Fibroblast of lung (primary cell): ENCODE measurements at regions not wholly inside any gene's neighbourhood (a gene's known extent, or its start where the extent isn't known, plus 50 kb on each side); places are given as distances from the start of the nearest gene placed in this dataset.
A peak's percentile ranks its signal among the peaks of the same experiment; 100 is the strongest.

Experiments
- DNase-seq, 2 donors: peaks; one replicate each; pipeline versions ENCODE4 v3.0.0 to v3.0.0-alpha.2; 2010; ENCODE audit warnings: low read depth in 2 of 2
- H2AFZ ChIP-seq: 2 replicates; pipeline ENCODE4 v1.5.1; 2012; ENCODE audit warnings: low read length, control low read depth, inconsistent platforms
- H3K27ac ChIP-seq: 2 replicates; pipeline ENCODE4 v1.5.1; 2011; ENCODE audit warnings: low read length, control low read depth; ENCODE audit not compliant: insufficient read depth
- H3K27me3 ChIP-seq: 2 replicates; pipeline ENCODE4 v1.5.1; 2011; ENCODE audit warnings: mild to moderate bottlenecking, low read length; ENCODE audit not compliant: control insufficient read depth, insufficient read depth
- H3K36me3 ChIP-seq: 2 replicates; pipeline ENCODE4 v1.5.1; 2011; ENCODE audit warnings: low read length; ENCODE audit not compliant: control insufficient read depth, insufficient read depth
- H3K4me1 ChIP-seq: 2 replicates; pipeline ENCODE4 v1.5.1; 2011; ENCODE audit warnings: low read length; ENCODE audit not compliant: control insufficient read depth, insufficient read depth; ENCODE audit errors: extremely low read depth
- H3K4me2 ChIP-seq: 2 replicates; pipeline ENCODE4 v1.5.1; 2011; ENCODE audit warnings: low read length, control low read depth; ENCODE audit not compliant: insufficient read depth; ENCODE audit errors: extremely low read depth
- H3K4me3 ChIP-seq, 4 experiments: fragments of 200-600 bp in 1 of 4; sonication (generic) in 1 of 4; replicated peaks in 1 of 4; 2 replicates each; pipeline ENCODE4 v1.5.1; 2011 to 2016; ENCODE audit warnings: low read length in 4 of 4, low read depth in 3 of 4, mild to moderate bottlenecking in 3 of 4, control low read depth in 2 of 4, inconsistent platforms in 1 of 4, mixed read lengths in 1 of 4; ENCODE audit not compliant: insufficient read depth in 1 of 4; ENCODE audit errors: control extremely low read depth in 1 of 4
- H3K79me2 ChIP-seq: 2 replicates; pipeline ENCODE4 v1.5.1; 2012; ENCODE audit warnings: mild to moderate bottlenecking, low read length, inconsistent platforms; ENCODE audit not compliant: control insufficient read depth, insufficient read depth
- H3K9ac ChIP-seq: 2 replicates; pipeline ENCODE4 v1.5.1; 2011; ENCODE audit warnings: mild to moderate bottlenecking, low read length, control low read depth; ENCODE audit not compliant: insufficient read depth
- H3K9me3 ChIP-seq: 2 replicates; pipeline ENCODE4 v1.5.1; 2012; ENCODE audit warnings: low read depth, low read length; ENCODE audit not compliant: control insufficient read depth, insufficient read depth
- H4K20me1 ChIP-seq: 2 replicates; pipeline ENCODE4 v1.5.1; 2011; ENCODE audit warnings: low read length; ENCODE audit not compliant: control insufficient read depth, insufficient read depth; ENCODE audit errors: extremely low read depth
- CTCF ChIP-seq, 2 donors: IDR thresholded peaks in 1 of 2; conservative IDR thresholded peaks in 1 of 2; 1 replicate in 1 of 2; 2 replicates in 1 of 2; pipeline ENCODE4 v1.5.1; 2011 to 2012; ENCODE audit warnings: low read length in 2 of 2, control low read depth in 1 of 2, inconsistent platforms in 1 of 2, low read depth in 1 of 2, mild to moderate bottlenecking in 1 of 2
- EZH2 ChIP-seq: IDR thresholded peaks from 2 replicates; pipeline ENCODE4 v1.5.1; 2012; ENCODE audit warnings: low read length, control low read depth, mild to moderate bottlenecking; ENCODE audit errors: missing control alignments

- Histone ChIP-seq H3K9me3 (no peaks in the 10 kb centered on the region), H3K36me3 (no peaks in the 10 kb centered on the region), H3K4me1 (no peaks in the 10 kb centered on the region), H3K4me2 (peak overlapping the region; percentile 79), H3K27me3 (no peaks in the 10 kb centered on the region), H3K27ac (peak overlapping the region; percentile 79), H2AFZ (peak overlapping the region; percentile 63), H3K4me3 (peak overlapping the region in 3 of 4 experiments; percentile 6 to 35 (median 21)), H3K79me2 (no peaks in the 10 kb centered on the region), H4K20me1 (no peaks in the 10 kb centered on the region), H3K9ac (no peak overlapping the region)
- DNase-seq = peak; percentile 60 to 78
- TF ChIP-seq CTCF (conservative IDR thresholded peaks at IDR 0.05 in 1 of 2, IDR thresholded peaks at IDR 0.05 in 1 of 2; ENCODE audit: low read depth in 1 of 2, low read length in 2 of 2) (no peak), EZH2 (no peak)
Measured at GRCh38 chr2:181393472-181393871, 63.7 kb upstream of the ITGA4 start.

DNA sequence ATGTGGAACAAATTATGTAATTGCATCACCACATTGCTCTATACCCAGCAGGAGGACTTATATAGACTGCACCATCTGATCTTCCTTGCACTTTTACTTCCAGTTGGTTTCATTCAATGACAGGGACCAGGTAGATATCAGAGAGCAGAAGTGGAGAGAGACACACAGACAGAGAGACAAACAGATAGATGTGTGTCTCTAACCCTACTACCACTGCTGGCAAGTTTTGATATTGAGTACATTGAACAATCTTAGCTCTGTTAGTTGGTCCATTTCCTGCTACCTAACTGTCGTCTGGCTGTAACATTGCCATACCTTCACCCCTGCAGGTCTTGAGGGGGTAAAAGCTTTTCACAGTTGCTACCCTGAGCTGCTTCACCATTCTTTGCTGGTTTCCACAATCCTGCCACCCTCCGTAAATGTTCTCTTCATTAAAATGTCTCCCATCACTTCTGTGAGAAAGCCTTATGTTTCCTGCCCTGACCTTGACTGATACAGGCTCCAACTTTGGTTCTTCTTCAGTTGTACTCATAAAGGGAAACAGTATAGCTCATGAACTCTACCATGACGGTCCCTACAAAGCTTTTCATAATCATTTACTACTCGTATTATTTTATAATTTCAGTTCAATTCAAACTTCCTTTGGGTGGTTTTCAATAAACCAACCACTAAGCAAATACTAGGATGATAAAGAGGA is 62.3 kb upstream of the ITGA4 start:
- no peaks in the 10 kb centered on the region for H3K27me3 ChIP-seq
- no peak overlapping the region for H3K4me2 ChIP-seq
- H3K79me2 ChIP-seq = no peaks in the 10 kb centered on the region
- H3K9me3 ChIP-seq = no peaks in the 10 kb centered on the region
- H4K20me1 ChIP-seq = no peaks in the 10 kb centered on the region
- H3K4me1 ChIP-seq = no peaks in the 10 kb centered on the region
- no peak for DNase-seq
- H3K27ac ChIP-seq = no peak overlapping the region
- peak overlapping the region; percentile 10 for H2AFZ ChIP-seq
- no peaks in the 10 kb centered on the region for H3K36me3 ChIP-seq
- H3K4me3 ChIP-seq = no peak overlapping the region
- TF ChIP-seq CTCF (conservative IDR thresholded peaks at IDR 0.05 in 1 of 2, IDR thresholded peaks at IDR 0.05 in 1 of 2; ENCODE audit: low read depth in 1 of 2, low read length in 2 of 2) (no peak), EZH2 (no peak)
- H3K9ac ChIP-seq = no peak overlapping the region

DNA sequence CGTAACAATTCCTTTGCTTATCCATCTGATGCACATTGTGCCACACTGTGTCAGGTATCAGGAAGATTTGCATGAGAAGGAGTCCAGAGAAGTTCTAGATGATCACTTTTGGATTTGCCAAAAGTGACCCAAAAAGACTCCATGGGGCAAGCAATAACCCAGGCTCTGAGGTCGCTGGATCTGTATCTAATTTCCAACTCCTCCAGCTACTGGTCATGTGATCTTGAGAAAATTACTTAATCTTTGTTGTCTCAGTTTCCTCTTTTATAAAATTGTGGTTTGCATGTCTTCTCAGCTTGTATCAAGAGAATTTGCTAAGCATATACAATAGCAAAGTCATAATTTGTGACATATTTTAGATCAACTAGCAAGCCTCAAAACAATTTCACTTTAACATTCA is 61.3 kb upstream of the ITGA4 start:
- no peak overlapping the region for H3K9ac ChIP-seq
- no peaks in the 10 kb centered on the region for H3K9me3 ChIP-seq
- H3K4me2 ChIP-seq = no peak overlapping the region
- H3K4me1 ChIP-seq = no peaks in the 10 kb centered on the region
- H2AFZ ChIP-seq = no peak overlapping the region
- TF ChIP-seq EZH2 = no peak
- no peak for TF ChIP-seq CTCF (conservative IDR thresholded peaks at IDR 0.05 in 1 of 2, IDR thresholded peaks at IDR 0.05 in 1 of 2; ENCODE audit: low read depth in 1 of 2, low read length in 2 of 2)
- no peak overlapping the region for H3K27ac ChIP-seq
- DNase-seq = no peak
- H3K4me3 ChIP-seq = no peak overlapping the region
- no peaks in the 10 kb centered on the region for H3K27me3 ChIP-seq
- no peaks in the 10 kb centered on the region for H3K79me2 ChIP-seq
- no peaks in the 10 kb centered on the region for H4K20me1 ChIP-seq
- no peaks in the 10 kb centered on the region for H3K36me3 ChIP-seq
